Cardiac fibroblast (primary cell): ENCODE measurements at regions not wholly inside any gene's neighbourhood (a gene's known extent, or its start where the extent isn't known, plus 50 kb on each side); places are given as distances from the start of the nearest gene placed in this dataset.
"Not testable (repeated sequence)": the region's sequence is repeated elsewhere in the genome, so short reads cannot be mapped to it uniquely, and the experiment has no call there.

Source experiments
- DNase-seq, 2 donors: peaks; one replicate each; pipeline versions ENCODE4 v3.0.0 to v3.0.0-alpha.2; 2010; ENCODE audit warnings: low read depth in 2 of 2
- H3K4me3 ChIP-seq, 2 donors: replicated peaks in 1 of 2; 1 replicate in 1 of 2; 2 replicates in 1 of 2; pipeline ENCODE4 v1.5.1; 2011; ENCODE audit warnings: low read depth in 2 of 2, low read length in 2 of 2, mild to moderate bottlenecking in 2 of 2, moderate library complexity in 1 of 2
- TF ChIP-seq, protein P1 (sequence below): IDR thresholded peaks from one replicate; pipeline ENCODE4 v1.5.1; 2011; ENCODE audit warnings: low read depth, mild to moderate bottlenecking, low read length, inconsistent platforms

DNA sequence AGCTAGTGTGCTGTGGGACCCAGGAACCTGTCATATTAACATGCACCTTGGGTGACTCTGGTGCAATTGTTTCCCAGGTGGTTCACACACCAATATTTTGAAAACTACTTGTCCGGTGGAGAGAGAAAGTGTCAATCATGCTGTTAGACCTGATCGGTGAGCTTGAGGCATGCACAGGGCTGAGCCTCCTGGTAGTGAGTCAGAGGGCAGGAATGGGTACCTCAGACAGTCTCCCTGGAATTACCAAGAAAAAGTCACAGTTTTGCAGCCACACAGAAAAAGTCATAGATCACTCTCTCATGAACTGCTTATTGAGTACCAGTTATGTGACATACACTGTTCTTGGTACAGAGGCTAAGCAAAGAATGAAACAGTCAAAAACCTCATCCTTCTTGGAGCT lies 140.1 kb upstream of the NFIA start:
- TF ChIP-seq, protein P1, sequence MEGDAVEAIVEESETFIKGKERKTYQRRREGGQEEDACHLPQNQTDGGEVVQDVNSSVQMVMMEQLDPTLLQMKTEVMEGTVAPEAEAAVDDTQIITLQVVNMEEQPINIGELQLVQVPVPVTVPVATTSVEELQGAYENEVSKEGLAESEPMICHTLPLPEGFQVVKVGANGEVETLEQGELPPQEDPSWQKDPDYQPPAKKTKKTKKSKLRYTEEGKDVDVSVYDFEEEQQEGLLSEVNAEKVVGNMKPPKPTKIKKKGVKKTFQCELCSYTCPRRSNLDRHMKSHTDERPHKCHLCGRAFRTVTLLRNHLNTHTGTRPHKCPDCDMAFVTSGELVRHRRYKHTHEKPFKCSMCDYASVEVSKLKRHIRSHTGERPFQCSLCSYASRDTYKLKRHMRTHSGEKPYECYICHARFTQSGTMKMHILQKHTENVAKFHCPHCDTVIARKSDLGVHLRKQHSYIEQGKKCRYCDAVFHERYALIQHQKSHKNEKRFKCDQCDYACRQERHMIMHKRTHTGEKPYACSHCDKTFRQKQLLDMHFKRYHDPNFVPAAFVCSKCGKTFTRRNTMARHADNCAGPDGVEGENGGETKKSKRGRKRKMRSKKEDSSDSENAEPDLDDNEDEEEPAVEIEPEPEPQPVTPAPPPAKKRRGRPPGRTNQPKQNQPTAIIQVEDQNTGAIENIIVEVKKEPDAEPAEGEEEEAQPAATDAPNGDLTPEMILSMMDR: no peak
- no peak for DNase-seq
- no peak overlapping the region for H3K4me3 ChIP-seq

- H3K4me3 ChIP-seq, DNase-seq: not testable (repeated sequence)
Observed at GRCh38 chr1:60940685-60941084, 141.7 kb upstream of the NFIA start.

DNA sequence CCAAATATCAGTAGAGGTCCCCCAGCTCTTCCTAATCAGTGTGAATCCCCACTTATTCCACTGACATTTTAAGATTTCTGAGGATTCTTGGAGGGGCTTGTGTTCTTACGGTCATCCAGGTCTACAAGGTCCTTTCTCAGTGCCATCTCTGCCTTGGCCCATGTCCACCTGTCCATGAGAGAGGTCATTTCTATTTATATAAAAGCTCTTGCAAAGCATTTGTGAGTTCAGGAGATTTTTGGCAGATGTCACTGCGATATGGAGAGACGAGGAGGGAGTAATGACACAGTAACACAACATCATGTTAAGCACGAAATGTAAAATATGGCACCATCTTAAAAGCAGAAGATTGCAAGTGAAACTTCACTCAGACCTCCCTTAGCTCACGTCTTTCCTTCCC lies 144.6 kb upstream of the NFIA start:
- TF ChIP-seq, protein P1: no peak
- H3K4me3 ChIP-seq: no peak overlapping the region
- DNase-seq: no peak

- TF ChIP-seq, protein P1: no peak
- no peak overlapping the region for H3K4me3 ChIP-seq
- DNase-seq: no peak
Observed at GRCh38 chr1:60936591-60937342, 145.6 kb upstream of the NFIA start.

DNA sequence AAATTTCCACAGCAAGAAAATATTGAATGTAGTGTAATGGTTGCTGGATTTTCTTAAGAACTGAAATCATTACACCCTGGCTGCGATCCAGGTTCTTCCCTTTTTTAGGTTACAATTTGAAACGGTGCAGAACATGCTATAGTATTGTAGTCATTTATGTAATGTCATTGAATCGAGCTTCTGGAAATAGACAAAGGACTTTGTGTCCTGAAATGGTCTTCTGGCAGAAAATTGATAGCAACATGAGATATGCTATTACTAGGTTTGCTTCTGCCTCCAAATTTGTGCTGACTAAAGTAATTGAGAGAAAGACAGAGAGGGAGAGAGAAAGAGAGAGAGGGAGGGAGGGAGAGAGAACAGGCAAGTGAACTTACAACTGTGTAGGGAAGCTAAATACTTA lies 146.2 kb upstream of the NFIA start:
- TF ChIP-seq, protein P1: no peak
- no peak overlapping the region for H3K4me3 ChIP-seq
- DNase-seq: peak; percentile 12 to 15

GRCh38 chr1:60935599-60936110 lies 146.7 kb upstream of the NFIA start:
- no peak overlapping the region for H3K4me3 ChIP-seq
- TF ChIP-seq, protein P1: no peak
- no peak for DNase-seq

DNA sequence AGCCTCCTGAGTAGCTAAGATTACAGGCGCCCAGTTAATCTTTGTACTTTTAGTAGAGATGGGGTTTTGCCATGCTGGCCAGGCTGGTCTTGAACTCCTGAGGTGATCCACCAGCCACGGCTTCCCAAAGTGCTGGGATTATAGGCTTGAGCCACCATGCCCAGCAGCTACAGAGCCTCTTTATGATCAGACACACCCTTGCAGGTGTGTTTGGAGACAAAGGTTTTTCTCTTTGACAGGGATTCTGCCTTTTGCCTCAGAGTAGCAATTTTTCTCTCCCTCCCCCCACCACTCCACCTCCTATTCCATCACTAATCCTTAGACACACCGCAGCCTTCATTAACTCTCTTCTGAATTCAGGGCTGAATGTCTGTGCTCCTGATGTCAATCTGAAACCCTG lies 152.2 kb upstream of the NFIA start:
- no peak overlapping the region for H3K4me3 ChIP-seq
- TF ChIP-seq, protein P1: no peak
- no peak for DNase-seq
